ENCODE measurements at regions not wholly inside any gene's neighbourhood (a gene's known extent, or its start where the extent isn't known, plus 50 kb on each side); places are given as distances from the start of the nearest gene placed in this dataset.

- ChIA-PET POLR2A (no interaction called here), CTCF (no interaction called here)
- no peaks in the 10 kb centered on the region for H3K9me3 ChIP-seq (ENCODE audit: control insufficient read depth, insufficient read depth, low read depth, low read length)
- no TSS peak for BruUV-seq (replicated peaks)
- DNase-seq (ENCODE audit: low read depth, low spot score) (no peak), ATAC-seq (no peak)
- no peaks in the 10 kb centered on the region for H3K36me3 ChIP-seq (ENCODE audit: control insufficient read depth, insufficient read depth, low read length)
- intact Hi-C loops (cut with micrococcal nuclease; ENCODE audit: unreplicated experiment) (no loop called here), in situ Hi-C loops (cut with HindIII; ENCODE audit: low pct_unique_long_range_greater_than_20kb, low sequenced_read_pairs) (no loop called here)
- no peaks in the 10 kb centered on the region for H3K27me3 ChIP-seq (ENCODE audit: control insufficient read depth, insufficient read depth, low read length)
- no peak overlapping the region for H3K27ac ChIP-seq (ENCODE audit: low read length)
- no peak for TF ChIP-seq TCF7L2 (IDR thresholded peaks at IDR 0.05; ENCODE audit: low read depth, low read length)
- TF ChIP-seq SIN3A (IDR thresholded peaks at IDR 0.05; ENCODE audit: borderline replicate concordance, insufficient read depth, low read depth, low read length): no peak
- no peak for TF ChIP-seq CTCF (IDR thresholded peaks at IDR 0.05)
- no peak for TF ChIP-seq POLR2AphosphoS5 (IDR thresholded peaks at IDR 0.05; ENCODE audit: low read depth, low read length)
- no peak for TF ChIP-seq REST (IDR thresholded peaks at IDR 0.05; ENCODE audit: insufficient read depth in 1 of 2, low read depth in 2 of 2, low read length in 1 of 2)
- no peak overlapping the region for H3K4me3 ChIP-seq (ENCODE audit: low read depth in 2 of 2, low read length in 2 of 2)
- no peaks in the 10 kb centered on the region for H3K4me1 ChIP-seq (ENCODE audit: control insufficient read depth, insufficient read depth, low read length)
These were observed 544.7 kb upstream of the ROBO2 start for GRCh38 chr3:76495216-76495615.

GRCh38 chr3:76497636-76498035 lies 542.3 kb upstream of the ROBO2 start:
- no TSS peak for BruUV-seq (replicated peaks)
- TF ChIP-seq REST (IDR thresholded peaks at IDR 0.05; ENCODE audit: insufficient read depth in 1 of 2, low read depth in 2 of 2, low read length in 1 of 2) (no peak), TCF7L2 (IDR thresholded peaks at IDR 0.05; ENCODE audit: low read depth, low read length) (no peak), POLR2AphosphoS5 (IDR thresholded peaks at IDR 0.05; ENCODE audit: low read depth, low read length) (no peak), SIN3A (IDR thresholded peaks at IDR 0.05; ENCODE audit: borderline replicate concordance, insufficient read depth, low read depth, low read length) (no peak), CTCF (IDR thresholded peaks at IDR 0.05) (no peak)
- in situ Hi-C loops (cut with HindIII; ENCODE audit: low pct_unique_long_range_greater_than_20kb, low sequenced_read_pairs) (no loop called here), intact Hi-C loops (cut with micrococcal nuclease; ENCODE audit: unreplicated experiment) (no loop called here)
- Histone ChIP-seq H3K27ac (ENCODE audit: low read length) (no peak overlapping the region), H3K4me1 (ENCODE audit: control insufficient read depth, insufficient read depth, low read length) (no peaks in the 10 kb centered on the region), H3K9me3 (ENCODE audit: control insufficient read depth, insufficient read depth, low read depth, low read length) (no peaks in the 10 kb centered on the region), H3K27me3 (ENCODE audit: control insufficient read depth, insufficient read depth, low read length) (no peaks in the 10 kb centered on the region), H3K4me3 (ENCODE audit: low read depth in 2 of 2, low read length in 2 of 2) (no peak overlapping the region), H3K36me3 (ENCODE audit: control insufficient read depth, insufficient read depth, low read length) (no peaks in the 10 kb centered on the region)
- ATAC-seq (no peak), DNase-seq (ENCODE audit: low read depth, low spot score) (no peak)
- CTCF ChIA-PET: no interaction called here
- POLR2A ChIA-PET: no interaction called here

Data from Panc1 (cell line).